ENCODE measurements at regions not wholly inside any gene's neighbourhood (a gene's known extent, or its start where the extent isn't known, plus 50 kb on each side); places are given as distances from the start of the nearest gene placed in this dataset.
A peak's percentile ranks its signal among the peaks of the same experiment; 100 is the strongest.

GRCh38 chr13:26943748-26944147, 183.2 kb upstream of the GPR12 start:
- TF ChIP-seq CTCF (IDR thresholded peaks at IDR 0.05) = no peak
- DNase-seq = no peak
- intact Hi-C loops (cut with micrococcal nuclease) = no loop called here
- no peaks in the 10 kb centered on the region for H3K9me3 ChIP-seq (ENCODE audit: control insufficient read depth, insufficient read depth, low read length)
- Mint-ChIP-seq H3K27ac (no peak overlapping the region), H3K4me1 (peaks cover 7 to 9% of the 10 kb centered on the region in 2 donors), H3K36me3 (no peaks in the 10 kb centered on the region), H3K27me3 (ENCODE audit: low read depth in 2 of 2) (peaks cover 0 to 16% of the 10 kb centered on the region in 2 donors), H3K9me3 (no peaks in the 10 kb centered on the region), H3K4me3 (no peak overlapping the region)
- no peaks in the 10 kb centered on the region for H3K4me1 ChIP-seq (ENCODE audit: control insufficient read depth, insufficient read depth, low read length)
- H3K27ac ChIP-seq (ENCODE audit: low read length) = no peak overlapping the region
- no peaks in the 10 kb centered on the region for H3K36me3 ChIP-seq (ENCODE audit: control insufficient read depth, insufficient read depth, low read length)
- ATAC-seq = no peak
- 42% methylated on average over 3 of the region's 4 CpGs for WGBS (ENCODE audit: insufficient coverage)
- no peak overlapping the region for H3K4me3 ChIP-seq (ENCODE audit: low read length)
- no peaks in the 10 kb centered on the region for H3K27me3 ChIP-seq (ENCODE audit: control insufficient read depth, insufficient read depth, low read length)

- no peaks in the 10 kb centered on the region for H3K36me3 ChIP-seq (ENCODE audit: control insufficient read depth, insufficient read depth, low read length)
- no peaks in the 10 kb centered on the region for H3K27me3 ChIP-seq (ENCODE audit: control insufficient read depth, insufficient read depth, low read length)
- no peaks in the 10 kb centered on the region for H3K36me3 Mint-ChIP-seq
- H3K4me1 ChIP-seq (ENCODE audit: control insufficient read depth, insufficient read depth, low read length) = no peaks in the 10 kb centered on the region
- peaks cover 7 to 9% of the 10 kb centered on the region in 2 donors for H3K4me1 Mint-ChIP-seq
- TF ChIP-seq CTCF (IDR thresholded peaks at IDR 0.05) = no peak
- peaks cover 0 to 16% of the 10 kb centered on the region in 2 donors for H3K27me3 Mint-ChIP-seq (ENCODE audit: low read depth in 2 of 2)
- DNase-seq (no peak), ATAC-seq (no peak)
- 90% methylated on average over 6 of the region's 6 CpGs for WGBS (ENCODE audit: insufficient coverage)
- no peak overlapping the region for H3K27ac Mint-ChIP-seq
- intact Hi-C loops (cut with micrococcal nuclease) = no loop called here
- H3K4me3 ChIP-seq (ENCODE audit: low read length) = no peak overlapping the region
- no peaks in the 10 kb centered on the region for H3K9me3 ChIP-seq (ENCODE audit: control insufficient read depth, insufficient read depth, low read length)
- no peaks in the 10 kb centered on the region for H3K9me3 Mint-ChIP-seq
- no peak overlapping the region for H3K27ac ChIP-seq (ENCODE audit: low read length)
- no peak overlapping the region for H3K4me3 Mint-ChIP-seq
These were observed 181.6 kb upstream of the GPR12 start for GRCh38 chr13:26942184-26942583.

- Histone ChIP-seq H3K36me3 (ENCODE audit: control insufficient read depth, insufficient read depth, low read length) (no peaks in the 10 kb centered on the region), H3K27me3 (ENCODE audit: control insufficient read depth, insufficient read depth, low read length) (no peaks in the 10 kb centered on the region), H3K27ac (ENCODE audit: low read length) (peak overlapping the region; percentile 22), H3K4me3 (ENCODE audit: low read length) (no peak overlapping the region), H3K9me3 (ENCODE audit: control insufficient read depth, insufficient read depth, low read length) (no peaks in the 10 kb centered on the region), H3K4me1 (ENCODE audit: control insufficient read depth, insufficient read depth, low read length) (no peaks in the 10 kb centered on the region)
- no peaks in the 10 kb centered on the region for H3K9me3 Mint-ChIP-seq
- no peaks in the 10 kb centered on the region for H3K36me3 Mint-ChIP-seq
- TF ChIP-seq CTCF (IDR thresholded peaks at IDR 0.05) = no peak
- DNase-seq (no peak), ATAC-seq (peak; percentile 80 to 93 (median 90))
- H3K27ac Mint-ChIP-seq = peak overlapping the region in 1 of 2 donors; percentile 44
- H3K4me1 Mint-ChIP-seq = peaks cover 7 to 9% of the 10 kb centered on the region in 2 donors
- no peak overlapping the region for H3K4me3 Mint-ChIP-seq
- peaks cover 0 to 16% of the 10 kb centered on the region in 2 donors for H3K27me3 Mint-ChIP-seq (ENCODE audit: low read depth in 2 of 2)
- 76% methylated on average over 6 of the region's 7 CpGs for WGBS (ENCODE audit: insufficient coverage)
- intact Hi-C loops (cut with micrococcal nuclease) = no loop called here
These were observed 181.0 kb upstream of the GPR12 start for GRCh38 chr13:26941345-26942174.

- Mint-ChIP-seq H3K9me3 (no peaks in the 10 kb centered on the region), H3K4me1 (peaks cover 0 to 4% of the 10 kb centered on the region in 2 donors)
These were observed 173.5 kb upstream of the GPR12 start for GRCh38 chr13:26934096-26934495.

More at GRCh38 chr13:26934096-26934495, 173.5 kb upstream of the GPR12 start:
- H3K27me3 ChIP-seq (ENCODE audit: control insufficient read depth, insufficient read depth, low read length) = peaks cover 3% of the 10 kb centered on the region
- no peak overlapping the region for H3K4me3 ChIP-seq (ENCODE audit: low read length)
- H3K4me1 ChIP-seq (ENCODE audit: control insufficient read depth, insufficient read depth, low read length) = peaks cover 5% of the 10 kb centered on the region
- DNase-seq (no peak), ATAC-seq (no peak)
- no peaks in the 10 kb centered on the region for H3K9me3 ChIP-seq (ENCODE audit: control insufficient read depth, insufficient read depth, low read length)
- intact Hi-C loops (cut with micrococcal nuclease) = no loop called here
- H3K27ac ChIP-seq (ENCODE audit: low read length) = no peak overlapping the region
- no peaks in the 10 kb centered on the region for H3K36me3 ChIP-seq (ENCODE audit: control insufficient read depth, insufficient read depth, low read length)
- TF ChIP-seq CTCF (IDR thresholded peaks at IDR 0.05) = no peak
- WGBS (ENCODE audit: insufficient coverage) = 82% methylated on average over 7 of the region's 7 CpGs
- Mint-ChIP-seq H3K36me3 (no peaks in the 10 kb centered on the region), H3K4me3 (no peak overlapping the region), H3K27me3 (ENCODE audit: low read depth in 2 of 2) (peaks cover 0 to 5% of the 10 kb centered on the region in 2 donors), H3K27ac (no peak overlapping the region)

All from natural killer cell (primary cell).